ENCODE measurements at regions not wholly inside any gene's neighbourhood (a gene's known extent, or its start where the extent isn't known, plus 50 kb on each side); places are given as distances from the start of the nearest gene placed in this dataset.
"Not testable (repeated sequence)": the region's sequence is repeated elsewhere in the genome, so short reads cannot be mapped to it uniquely, and the experiment has no call there.

DNA sequence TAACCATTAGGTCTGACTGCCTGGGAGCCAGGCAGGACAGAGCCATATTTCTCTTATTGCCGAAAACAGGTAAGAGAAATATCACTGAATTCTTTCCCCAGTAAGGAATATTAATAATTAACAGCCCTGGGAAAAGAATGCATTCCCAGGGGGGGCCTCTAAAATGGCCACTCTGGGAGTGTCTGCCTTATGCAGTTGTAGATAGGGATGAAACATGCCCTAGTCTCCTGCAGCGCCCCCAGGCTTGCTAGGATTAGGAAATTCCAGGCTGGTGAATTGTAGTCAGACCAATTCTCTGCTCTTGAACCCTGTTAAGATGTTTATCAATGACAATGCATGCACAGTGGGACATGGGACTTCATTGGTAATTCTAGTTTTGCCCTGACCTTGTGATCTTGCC, 317.9 kb upstream of the GLI3 start:
- not testable (repeated sequence) for DNase-seq

DNA sequence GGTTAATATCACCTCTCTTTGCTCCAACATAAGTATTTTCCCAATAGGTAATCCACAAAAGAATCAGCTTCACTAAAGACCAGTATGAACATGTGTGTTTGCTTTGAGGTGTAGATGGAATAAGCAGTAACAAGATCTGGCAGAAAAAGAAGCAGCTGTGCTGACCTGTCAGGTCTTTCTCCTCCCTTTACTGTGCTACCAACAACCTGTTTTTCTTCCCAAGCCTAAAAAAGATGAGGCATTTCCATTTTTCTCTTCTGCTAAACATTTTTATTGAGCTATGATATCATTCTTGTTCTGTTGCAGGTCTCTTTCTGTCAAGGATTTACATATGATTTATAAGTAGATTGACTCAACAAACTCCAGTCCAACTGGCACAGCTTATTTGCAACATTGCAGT, 315.2 kb upstream of the GLI3 start:
- DNase-seq: no peak

DNA sequence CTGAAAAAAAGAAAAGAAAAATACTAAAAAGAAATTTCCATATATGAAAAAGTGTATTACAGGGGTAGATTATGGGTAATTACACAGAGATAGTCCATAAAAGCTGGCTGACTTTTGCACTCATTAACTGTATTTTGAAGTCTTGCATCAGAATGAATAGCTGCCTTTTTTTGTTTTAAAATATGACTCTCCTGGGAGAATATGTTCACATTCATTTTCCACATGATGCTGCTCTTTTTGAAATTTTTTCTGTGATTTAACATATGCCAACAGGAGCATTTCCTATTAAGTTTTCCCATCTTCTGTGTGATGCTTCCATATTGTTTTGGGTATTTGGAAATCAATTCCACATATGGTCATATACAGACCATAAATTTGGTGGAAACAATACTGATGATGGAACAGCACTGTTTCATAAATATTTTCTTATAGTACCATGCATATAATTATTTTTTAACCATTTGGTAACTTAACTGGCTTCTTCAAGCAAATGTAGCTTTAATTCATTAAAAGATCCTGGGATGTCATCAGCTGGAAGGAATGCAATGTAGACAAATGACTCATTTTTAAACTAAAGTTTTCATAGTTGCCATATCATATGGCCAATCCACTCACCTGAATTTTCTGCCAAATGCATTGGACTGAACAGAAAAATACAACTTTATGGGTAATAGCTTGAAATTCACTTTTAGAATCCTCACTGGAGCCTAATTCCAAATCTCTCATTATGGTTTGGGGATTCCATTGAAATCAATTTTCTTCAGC, 313.9 kb upstream of the GLI3 start:
- DNase-seq: no peak

DNA sequence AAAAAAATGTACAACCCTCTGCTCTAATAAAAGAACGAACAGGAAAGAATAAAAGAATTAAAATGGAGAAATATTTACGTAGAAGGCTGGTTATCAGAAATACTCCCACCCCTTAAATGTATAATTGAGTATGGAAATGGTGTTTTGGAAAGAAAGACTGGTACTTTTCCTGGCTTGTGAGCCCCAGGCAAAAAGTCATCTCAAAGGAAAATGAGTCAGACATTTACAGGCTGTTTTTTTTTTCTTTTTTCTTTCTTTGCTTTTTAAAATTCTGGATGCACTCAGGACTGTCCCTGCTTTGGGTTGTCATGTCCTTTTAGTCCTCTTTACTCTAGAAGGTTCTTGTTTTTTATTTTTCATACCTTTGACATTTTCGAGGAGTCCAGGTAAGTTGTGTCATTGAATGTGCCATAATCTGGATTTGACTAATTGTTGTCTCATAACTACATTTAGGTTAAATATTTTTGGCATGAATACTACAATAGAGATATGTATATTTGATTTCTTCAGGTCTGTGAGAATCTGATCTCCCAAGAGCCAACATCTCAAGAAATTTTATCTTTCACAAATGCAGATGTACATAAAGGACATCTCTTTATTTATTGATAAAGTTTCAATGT, 313.0 kb upstream of the GLI3 start:
- no peak for DNase-seq

DNA sequence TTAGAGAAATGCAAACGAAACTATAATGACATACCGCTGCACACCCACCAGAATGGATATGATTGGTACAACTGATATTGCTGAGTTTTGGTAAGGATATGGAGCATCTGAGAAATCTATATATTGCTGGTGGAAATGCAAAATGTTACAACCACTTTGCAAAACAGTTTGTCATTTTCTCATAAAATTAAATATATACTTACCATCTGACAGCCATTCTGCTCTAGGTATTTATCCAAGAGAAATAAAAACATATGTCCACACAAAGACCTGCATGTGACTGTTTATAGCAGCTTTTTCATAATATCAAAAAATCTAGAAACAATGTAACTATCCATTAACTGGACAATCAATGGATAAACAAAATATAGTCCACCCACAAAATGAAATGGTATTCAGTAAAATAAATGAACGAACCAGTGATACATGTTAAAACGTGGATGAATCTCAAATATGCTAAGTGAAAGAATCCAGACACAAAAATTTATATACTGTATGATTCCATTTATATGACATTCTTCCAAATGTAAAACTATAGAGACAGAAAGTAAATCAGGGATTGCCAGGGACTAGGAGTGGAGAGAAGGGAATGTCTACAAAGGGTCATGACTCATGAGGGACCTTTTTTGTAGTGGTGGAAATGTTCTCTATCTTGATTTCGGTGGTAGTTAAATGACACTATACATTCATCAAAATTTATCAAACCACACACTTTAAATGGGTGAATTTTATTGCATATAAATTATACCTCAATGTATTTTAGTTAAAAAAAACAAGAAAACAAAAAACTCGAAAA, 312.0 kb upstream of the GLI3 start:
- no peak for DNase-seq

DNA sequence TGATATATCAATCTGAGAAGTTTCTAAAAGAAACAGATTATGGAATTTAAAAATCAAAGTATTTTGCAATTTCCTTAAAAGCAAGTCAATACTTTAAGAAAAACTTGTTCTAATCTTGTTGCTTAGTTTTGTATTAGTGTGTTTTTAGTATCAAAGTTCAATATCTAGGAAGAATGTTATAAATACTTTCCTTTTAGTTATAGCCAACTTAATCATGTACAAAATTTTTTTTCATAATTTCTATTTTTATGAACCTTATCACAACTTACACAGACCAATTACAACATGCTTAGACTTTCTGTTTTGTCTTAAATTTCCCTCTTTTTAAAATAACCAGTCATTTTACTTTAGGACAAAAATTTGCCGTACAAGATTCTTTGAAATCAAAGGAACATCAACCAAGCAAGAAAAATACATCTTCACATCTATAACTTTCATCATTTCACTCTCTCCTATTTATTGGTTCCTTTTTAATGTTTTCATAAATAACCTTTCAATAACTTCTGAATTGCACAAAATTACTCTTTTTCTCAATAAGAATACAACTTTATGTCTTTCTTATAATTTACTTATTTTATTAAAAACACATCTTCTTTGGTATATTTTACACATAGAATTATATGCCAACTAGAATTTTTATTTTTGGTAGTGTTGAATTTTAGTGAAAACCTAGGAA, 308.2 kb upstream of the GLI3 start:
- DNase-seq: no peak

DNA sequence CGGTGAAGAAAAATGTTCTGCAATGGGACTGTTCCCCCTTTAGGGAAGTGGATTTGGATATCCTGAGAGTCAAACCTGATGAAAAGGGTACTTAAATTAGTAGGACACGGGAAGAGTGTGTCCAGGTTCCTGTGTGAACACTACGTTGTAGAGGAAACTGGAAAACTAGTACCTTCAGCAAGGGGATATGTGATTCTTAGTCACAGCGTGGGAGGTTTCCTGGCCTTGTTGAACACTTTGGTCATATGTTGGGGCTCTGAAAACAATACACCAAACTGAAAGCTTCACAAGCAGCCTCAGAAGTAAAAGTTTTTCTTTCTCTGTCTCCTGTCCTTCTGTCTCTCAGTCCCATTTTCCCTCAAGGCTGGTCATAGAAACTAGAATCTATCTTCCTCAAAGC, 306.9 kb upstream of the GLI3 start:
- DNase-seq: no peak

DNA sequence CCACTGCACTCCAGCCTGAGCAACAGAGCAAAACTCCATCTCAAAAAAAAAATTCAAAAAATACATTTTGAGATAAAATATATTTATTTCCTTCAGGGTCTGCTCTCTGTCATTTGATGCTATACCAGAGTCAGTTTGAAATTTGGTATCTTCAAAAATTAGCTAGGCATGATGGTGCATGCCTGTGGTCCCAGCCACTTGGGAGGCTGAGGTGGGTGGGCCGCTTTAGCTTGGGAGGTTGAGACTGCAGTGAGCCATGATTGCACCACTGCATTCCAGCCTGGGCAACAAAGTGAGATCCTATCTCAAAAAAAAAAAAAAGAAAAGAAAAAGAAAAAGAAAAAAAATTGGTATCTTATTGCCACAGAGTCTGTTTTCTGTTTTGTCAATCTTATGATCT, 305.4 kb upstream of the GLI3 start:
- DNase-seq: not testable (repeated sequence)

DNA sequence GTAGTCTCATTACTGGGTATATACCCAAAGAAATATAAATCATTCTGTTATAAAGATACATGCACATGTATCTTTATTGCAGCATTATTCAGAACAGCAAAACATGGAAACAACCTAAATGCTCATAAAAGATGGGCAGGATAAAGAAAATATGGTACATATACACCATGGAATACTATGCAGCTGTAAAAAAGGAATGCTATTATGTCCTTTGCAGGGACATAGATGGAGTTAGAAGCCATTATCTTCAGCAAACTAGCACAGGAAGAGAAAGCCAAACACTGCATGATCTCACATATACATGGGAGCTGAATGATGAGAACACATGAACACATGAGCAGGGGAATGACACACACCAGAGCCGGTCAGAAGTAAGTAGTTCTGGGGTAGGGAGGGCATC, 297.4 kb upstream of the GLI3 start:
- DNase-seq: no peak

DNA sequence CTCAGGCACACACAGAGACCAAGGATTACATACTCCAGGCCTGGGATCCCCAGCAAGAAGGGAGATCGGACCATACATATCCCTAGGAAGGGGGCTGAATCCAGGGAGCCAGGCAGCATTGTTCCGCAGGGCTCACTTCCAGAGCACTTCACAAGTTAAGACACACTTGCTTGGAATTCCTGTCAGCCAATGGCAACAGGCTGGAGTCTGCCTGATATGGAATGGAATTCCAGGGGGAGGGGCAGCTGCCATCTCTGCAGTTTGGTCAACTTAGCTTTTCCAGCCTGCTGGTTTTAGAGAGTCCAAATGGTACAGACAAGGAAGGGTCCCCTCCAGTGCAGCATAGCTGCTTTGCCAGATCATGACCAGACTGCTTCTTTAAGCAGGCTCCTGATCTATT, 290.0 kb upstream of the GLI3 start:
- no peak for DNase-seq

DNA sequence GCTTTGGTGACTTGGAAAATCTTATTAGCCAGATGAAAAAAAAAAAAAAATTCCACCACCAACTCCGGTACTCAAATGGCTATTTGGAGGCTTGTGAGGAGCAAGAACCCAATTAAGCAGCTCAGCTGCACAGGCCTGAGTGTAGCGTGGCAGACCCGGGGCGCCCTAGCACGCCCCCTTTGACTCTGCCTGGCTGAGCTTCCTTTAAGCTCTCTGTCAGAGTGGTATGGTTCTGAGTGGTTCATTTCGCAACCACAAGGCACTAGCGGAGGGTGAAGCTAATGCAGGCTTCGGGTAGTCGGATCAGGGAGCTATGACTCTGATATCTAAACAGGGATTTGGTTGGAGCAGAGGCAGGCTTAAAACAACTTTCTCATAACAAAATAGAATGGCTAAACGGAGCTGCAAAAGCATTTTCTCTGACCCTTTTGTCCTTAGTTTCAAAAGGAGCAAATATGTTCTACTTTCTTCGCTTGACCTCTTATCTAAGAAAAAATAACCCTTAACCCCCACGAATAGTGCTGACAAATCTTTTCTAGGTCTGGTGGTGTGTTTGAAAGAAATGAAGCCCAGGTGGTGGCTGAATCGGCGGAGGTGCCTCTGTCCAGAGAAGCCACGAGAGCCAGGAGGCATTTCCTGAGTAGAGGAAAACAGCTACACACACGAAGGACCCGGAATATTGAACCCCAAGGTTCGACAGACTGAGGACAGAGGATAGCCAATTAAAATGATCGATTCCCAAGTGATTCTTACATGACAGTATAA, 285.4 kb upstream of the GLI3 start:
- DNase-seq: no peak

DNA sequence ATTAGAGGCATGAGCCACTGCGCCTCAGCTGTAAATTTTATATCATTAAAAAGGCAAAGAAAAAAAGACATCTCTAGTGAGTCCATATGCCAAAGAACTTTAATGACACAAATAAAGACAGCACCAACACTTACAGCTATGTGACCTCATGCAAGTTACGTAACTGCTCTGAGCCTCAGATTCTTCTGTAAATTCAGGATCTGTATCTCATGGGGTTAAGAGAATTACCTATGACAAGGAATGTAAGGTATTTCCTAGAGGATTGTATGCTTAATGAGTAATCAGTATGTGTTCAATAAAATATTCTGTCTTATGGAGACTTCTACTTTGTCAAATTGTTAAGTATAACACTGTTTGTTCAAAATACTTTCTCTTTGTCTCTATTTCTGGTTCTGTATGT, 274.0 kb upstream of the GLI3 start:
- DNase-seq: no peak

DNA sequence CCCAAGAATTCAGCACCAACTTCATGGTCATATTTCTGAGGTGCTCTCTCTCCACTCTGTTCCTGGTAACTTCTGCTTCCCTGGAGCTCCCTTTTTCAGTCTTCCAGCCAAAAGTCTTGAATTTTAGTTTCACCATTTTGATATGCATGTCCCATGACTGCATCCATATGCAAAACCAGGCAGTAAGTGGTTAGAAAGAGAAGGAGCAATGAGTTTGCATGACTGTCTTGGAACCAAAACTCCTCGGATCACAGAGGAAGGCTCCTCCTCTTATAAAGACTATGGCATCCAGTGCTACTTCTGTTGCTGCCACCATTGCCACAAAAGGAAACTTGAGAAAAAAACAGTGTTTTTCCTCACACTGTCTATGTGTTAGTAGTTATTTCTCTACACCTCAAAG, 269.1 kb upstream of the GLI3 start:
- no peak for DNase-seq

DNA sequence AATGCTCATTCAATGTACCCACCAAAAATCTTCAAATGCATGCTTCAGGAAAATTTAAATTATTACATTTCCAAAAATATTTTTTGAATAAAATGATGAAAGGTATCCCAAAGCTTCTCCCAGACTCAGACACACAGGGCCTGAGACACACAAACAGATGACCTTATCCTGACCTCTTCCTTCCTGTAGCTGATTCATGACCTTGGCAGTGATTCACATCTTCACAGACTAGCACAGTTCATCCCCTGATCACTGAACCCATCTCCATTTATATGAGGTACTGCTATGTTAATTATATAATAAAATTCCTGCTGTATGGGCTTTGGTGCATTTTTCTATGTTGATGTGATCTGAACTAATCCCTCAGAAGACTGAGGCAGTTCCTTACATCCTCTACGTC, 265.0 kb upstream of the GLI3 start:
- no peak for DNase-seq

DNA sequence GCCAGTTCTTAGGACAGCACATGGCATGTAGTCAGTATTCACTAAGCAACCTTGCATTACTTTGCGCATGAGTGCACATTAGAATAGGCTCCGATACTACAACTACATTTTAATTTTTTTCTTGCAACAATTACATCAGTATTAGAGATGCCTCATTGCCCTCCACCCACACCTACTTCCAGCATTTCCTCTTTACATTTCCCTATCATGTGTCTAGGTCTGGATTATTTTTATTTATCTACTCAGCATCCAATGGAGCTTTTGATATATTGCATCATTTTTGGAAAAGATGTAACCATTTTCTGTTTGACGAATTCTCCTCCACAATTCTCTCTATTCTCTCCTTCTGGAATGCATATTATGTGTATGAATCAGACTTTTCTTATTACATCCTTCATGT, 258.2 kb upstream of the GLI3 start:
- no peak for DNase-seq

DNA sequence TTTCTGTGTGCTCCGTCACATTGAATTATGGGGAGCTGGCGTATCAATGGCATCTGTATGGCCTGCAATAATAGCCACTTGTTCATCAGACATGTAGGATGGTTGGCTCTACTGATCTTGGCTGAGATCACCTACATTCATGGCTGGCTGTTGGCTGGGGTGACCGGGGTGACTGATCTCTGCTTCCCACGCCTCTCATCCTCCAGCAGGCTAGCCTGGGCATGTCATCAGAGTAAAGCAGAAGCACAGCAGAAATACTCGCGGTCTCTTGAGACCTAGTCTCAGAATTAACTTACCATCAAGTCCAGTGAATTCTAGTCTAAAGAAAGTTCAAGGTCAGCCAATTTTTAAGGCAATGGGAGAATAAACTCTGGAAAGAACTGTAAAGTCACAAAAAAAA, 257.7 kb upstream of the GLI3 start:
- DNase-seq: no peak

DNA sequence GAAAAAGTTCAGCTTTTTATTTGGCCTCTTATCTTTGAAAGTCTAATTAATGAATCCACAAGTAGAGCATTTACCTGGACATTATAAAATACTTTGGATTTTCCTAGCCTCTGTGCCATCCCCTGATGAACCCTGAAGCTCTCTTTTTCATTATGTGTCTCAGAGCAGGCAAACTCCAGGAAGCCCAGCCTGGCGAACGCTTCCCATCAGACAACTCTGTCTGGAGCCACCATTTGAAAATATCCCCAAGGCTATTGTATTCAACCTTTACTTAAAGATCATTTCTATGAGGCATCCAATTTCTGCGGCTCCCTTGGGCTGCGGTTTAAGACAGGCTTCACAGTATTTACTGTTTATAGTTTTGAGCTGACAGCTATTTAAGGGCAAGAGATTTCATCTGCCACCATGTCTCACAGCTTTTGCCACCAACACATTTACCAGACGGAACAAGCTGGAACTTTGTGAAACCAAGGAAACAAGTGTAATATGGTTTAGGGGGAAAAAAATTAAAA, 257.2 kb upstream of the GLI3 start:
- DNase-seq: no peak

DNA sequence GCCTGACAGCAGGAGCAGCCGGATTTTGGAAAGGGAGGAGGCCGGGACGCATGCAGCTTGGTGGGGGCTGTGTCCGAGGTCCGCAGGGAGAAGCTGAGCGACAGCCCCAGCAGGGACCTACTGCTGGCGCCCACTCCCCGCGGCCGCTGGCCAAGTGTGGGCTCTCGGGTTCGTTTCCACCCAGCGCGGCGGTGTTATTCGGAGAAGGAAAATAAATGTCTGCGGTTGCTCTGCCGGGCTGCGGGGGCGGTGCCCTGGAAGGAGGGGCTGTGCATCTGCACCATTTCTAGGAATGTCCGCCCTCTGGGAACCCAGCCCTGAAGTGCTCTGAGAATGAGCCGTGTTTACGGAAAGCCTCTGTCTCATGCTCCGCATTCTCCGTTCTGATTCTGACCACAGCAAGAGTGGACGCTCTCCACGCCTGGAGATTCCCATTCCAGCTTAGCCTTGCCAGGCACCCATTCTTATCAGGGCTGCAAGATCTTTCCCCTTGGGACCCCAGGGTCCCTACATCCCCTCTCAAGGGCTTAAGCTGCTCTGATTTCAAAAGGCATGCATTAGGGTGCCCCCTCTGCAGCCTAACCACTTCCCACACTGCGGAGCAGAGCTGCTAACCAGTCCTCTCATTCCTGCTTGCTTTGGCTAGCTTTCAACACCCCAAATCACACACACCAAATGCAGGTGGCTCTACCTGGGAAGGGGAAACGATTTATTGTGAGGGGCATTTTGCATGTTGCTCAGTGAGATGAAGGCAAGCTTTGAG, 256.6 kb upstream of the GLI3 start:
- no peak for DNase-seq

DNA sequence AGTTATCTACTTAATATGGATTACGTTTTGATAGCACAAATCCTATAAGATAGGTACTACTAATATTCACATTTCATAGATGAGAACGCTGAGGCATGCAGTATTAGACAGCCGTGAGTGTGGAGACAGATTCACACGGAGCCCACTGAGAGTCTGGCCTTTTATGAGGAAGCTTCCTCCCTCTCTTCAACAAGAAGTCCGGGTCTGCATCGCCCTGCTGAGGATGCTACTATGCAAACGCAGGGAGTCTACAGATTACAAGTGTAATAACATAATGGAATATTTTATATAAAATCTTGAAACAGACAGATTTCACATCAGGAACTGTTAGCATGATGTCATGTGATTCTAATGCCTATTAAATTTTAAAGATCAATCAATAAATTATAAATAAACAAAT, 255.9 kb upstream of the GLI3 start:
- no peak for DNase-seq

DNA sequence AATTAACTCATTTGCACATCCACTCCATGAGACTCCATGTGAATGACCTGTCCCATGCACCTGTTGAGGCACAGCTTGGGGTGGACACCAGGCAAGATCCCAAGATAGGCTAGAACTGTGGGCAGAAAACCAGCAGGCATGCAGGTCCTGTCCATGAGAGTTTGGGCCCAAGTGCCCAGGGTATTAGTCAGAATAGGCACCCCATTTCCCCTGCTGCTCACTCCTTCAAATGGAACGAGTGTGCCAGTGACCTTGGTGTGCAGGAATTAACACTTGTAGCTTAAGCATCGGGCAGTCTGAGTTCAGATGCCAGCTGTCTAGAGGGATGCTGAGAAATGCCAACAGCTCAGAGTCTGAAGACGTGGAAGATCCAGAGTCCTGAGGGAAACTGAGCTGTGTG, 254.1 kb upstream of the GLI3 start:
- DNase-seq: no peak

DNA sequence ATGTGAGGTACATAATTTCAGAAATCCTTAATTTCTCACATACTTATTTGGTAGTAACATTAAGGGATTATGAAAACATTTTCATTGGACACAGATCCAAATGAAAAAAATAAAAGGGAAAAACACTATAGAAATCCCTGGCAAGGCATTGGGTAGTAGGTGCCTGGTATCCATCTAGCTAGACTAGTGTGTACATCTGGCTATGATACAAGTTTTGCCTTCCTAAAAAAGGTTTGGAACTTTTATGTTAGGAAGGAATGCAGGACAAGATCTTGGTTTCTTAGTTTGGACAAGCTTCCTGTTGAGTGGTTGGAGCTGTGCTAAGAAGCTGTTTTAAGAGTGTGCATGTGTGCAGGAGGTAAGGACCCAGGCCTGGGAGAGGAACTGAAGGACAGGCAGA, 252.3 kb upstream of the GLI3 start:
- DNase-seq: no peak

DNA sequence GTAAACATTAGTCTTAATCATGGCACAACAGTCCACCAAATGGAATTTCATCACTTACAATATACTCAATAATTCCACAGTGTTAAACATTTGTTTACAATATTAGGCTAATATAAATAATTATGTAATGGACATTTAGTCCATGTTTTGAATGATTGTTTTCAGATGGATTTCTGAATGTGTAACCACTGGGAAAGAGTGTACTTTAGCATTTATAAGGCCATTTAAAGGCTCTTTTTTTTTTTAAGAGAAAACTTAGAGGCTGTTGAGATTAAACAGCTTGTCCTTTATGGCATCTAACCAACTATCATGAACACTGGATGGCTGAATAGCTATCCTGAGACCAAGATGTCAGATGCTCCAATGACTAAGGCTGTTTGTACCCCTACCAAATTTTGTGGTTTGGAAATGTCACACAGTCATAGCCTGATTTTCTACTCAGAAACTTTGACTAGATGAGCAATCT, 248.3 kb upstream of the GLI3 start:
- no peak for DNase-seq

Measured in NCI-H1417 (cell line).